GM10248 (cell line): ENCODE measurements at regions not wholly inside any gene's neighbourhood (a gene's known extent, or its start where the extent isn't known, plus 50 kb on each side); places are given as distances from the start of the nearest gene placed in this dataset.

ENCODE experiments used
- CTCF ChIA-PET: fragments of 300-600 bp; sonication (Branson Sonifier 250); formaldehyde crosslinking; extraction: SDS; loops from one replicate; lab custom pipeline; 2021; ENCODE audit warnings: antibody characterized with exemption; lab: Yijun Ruan, JAX
- POLR2A ChIA-PET: fragments of 350-650 bp; sonication (Branson Sonifier 250); formaldehyde crosslinking; extraction: SDS; loops from one replicate; lab custom pipeline; 2020; ENCODE audit warnings: antibody characterized with exemption; lab: Yijun Ruan, JAX
- DNase-seq: peaks from one replicate; pipeline ENCODE4 v3.0.0; 2012; ENCODE audit errors: extremely low spot score
- TF ChIP-seq, protein P1 (sequence below): IDR thresholded peaks from 2 replicates; pipeline ENCODE4 v1.5.1; 2012; ENCODE audit warnings: mild to moderate bottlenecking, low read depth; ENCODE audit errors: extremely low read depth, missing control alignments, control extremely low read depth

DNA sequence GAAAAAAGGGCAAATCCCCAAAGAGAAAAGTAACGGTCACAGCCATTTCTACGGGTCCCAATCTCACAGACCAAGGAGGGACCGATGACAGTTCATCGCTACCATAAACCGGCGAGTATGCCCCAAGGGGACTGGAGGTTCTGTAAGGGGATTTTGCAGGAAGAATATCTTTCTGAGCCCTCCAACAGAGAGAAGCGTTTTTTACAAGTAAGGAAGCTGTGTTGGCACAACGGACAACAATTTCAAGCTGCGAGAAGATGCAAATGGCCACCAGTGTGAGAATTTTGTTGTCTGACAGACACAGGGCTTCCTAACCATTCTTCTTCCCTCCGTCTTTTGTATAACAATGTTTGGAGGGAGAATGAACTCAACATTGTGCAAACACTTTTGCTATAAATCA is 1043.1 kb downstream of the ADGRL2 start:
- POLR2A ChIA-PET: no interaction called here
- CTCF ChIA-PET: interaction anchor here (0.9 kb wide), 1 partner anchor 15 kb away, joined by 3 read pairs; no protein-coding TSS in a partner anchor
- TF ChIP-seq, protein P1, sequence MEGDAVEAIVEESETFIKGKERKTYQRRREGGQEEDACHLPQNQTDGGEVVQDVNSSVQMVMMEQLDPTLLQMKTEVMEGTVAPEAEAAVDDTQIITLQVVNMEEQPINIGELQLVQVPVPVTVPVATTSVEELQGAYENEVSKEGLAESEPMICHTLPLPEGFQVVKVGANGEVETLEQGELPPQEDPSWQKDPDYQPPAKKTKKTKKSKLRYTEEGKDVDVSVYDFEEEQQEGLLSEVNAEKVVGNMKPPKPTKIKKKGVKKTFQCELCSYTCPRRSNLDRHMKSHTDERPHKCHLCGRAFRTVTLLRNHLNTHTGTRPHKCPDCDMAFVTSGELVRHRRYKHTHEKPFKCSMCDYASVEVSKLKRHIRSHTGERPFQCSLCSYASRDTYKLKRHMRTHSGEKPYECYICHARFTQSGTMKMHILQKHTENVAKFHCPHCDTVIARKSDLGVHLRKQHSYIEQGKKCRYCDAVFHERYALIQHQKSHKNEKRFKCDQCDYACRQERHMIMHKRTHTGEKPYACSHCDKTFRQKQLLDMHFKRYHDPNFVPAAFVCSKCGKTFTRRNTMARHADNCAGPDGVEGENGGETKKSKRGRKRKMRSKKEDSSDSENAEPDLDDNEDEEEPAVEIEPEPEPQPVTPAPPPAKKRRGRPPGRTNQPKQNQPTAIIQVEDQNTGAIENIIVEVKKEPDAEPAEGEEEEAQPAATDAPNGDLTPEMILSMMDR: no peak
- DNase-seq: no peak

DNA sequence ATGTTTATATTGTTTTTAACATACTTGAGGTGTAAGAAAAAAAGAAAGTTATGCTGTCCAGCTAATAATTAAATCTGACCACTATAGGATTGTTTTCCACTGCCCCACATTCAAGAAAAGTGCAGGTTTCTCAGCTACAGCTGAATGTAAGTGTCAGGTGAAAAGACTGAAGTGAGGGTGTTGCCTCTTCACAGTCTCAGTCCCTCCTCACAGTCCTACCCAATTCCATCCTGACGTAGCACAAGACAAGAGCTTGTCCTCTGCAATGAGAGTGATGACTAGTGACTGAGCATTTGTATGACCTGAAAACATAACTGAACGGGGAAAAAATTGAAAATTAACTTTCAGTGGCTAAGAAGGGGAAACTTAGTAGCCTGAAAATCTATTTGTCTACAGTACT is 1039.5 kb downstream of the ADGRL2 start:
- DNase-seq: no peak
- TF ChIP-seq, protein P1: no peak
- POLR2A ChIA-PET: no interaction called here
- CTCF ChIA-PET: interaction anchor here (1.2 to 1.9 kb wide), 2 partner anchors 13 to 15 kb away, joined by 3 to 4 read pairs; no protein-coding TSS in a partner anchor

DNA sequence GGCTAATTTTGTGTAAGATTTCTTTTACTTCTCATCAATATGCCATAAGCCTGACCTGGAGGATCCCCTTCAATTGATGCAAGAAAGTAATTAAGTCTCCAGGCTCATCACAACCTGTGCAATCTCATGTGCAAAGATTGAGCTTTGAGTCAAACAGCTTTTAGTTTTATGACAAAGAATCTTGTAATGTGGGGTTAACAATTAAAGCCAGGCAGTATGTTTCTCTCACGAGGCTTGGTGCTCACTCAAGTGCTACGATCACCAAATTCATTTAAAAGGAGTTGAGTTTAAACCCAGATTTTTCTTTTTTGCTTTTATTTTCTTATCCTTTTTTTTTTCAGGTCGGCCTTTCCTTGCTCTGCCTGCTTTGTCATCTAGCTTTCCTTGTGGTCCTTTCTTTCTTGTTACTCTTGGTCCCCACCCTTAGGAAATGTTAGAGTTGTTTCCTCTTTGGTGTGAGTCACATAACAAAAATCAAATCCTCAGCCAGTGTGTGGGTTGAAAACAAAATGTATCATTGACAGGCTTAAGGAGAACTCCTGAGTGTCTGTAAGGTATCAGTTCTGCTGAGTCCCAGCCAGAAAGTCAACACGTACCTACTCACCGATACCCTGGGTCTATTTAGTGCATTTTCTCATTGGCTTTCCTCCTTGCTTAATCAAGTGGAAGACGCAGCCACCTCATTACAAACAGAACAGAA is 1037.2 kb downstream of the ADGRL2 start:
- ChIA-PET CTCF (no interaction called here), POLR2A (no interaction called here)
- no peak for DNase-seq
- TF ChIP-seq, protein P1: no peak

DNA sequence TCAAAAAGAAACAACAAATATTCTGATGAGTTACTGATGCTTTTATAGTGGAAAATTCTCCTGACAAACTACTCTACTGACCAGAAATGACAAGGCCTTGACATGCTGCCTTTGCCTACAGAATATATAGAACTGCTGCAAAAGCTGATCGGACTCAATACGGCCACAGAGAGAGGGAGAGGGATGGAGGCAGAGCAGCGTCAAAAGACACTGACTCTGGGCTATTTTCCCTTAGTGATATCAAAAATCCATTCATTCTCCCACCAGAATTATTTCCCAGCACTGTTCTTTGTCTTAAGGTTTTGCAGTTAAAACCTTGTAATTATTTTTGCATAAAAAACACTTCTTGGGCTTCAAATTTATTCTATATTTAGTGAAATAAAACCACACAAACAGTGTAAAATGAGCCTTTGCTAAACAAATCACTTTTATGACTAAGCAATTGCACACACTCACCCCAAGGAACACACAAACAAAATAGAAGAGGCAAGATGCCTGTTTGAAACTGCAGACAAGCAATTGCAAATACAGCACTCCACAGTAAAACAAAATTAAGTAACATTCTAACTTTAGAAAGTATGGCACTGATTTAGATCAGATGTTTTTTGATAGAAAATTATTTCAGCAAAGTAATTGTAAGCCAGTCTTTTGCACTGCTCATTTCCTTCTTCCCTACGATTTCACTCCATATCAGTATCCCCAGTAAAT is 1036.4 kb downstream of the ADGRL2 start:
- TF ChIP-seq, protein P1: no peak
- CTCF ChIA-PET: no interaction called here
- POLR2A ChIA-PET: no interaction called here
- DNase-seq: no peak

DNA sequence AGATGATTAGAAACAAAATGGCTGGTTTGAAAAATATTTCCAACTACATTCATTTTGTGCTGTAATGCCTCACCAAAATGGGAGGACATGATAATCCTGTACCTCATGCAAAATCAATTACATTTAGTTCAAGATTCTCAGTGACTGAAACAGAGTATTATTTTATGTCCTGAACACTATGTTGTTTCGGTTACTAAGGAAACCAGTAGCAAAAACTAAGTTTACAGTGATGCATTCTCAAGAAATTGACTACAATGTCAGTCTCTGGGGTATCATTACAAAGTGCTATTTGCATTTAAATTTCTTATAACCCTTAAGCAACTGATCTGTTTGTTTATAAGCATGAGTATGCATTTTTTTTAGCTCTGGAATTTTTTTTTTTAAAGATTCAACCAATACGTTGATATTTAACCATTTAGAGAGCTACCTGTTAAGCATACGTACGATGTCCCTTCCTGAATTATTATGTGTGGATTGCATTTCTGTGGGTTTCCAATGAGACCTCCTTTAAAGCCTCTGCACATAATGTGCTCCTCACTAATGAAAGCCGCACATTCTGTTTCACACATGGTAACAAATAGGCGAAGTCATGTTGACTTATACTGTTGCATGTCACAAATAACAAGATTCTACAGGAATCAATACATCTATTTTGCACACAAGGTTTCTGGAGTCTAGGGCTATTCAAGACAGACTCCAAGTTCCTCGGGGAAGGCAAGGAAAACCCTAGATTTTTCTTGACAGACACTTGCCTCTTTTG is 1035.7 kb downstream of the ADGRL2 start:
- TF ChIP-seq, protein P1: no peak
- ChIA-PET POLR2A (no interaction called here), CTCF (no interaction called here)
- no peak for DNase-seq

DNA sequence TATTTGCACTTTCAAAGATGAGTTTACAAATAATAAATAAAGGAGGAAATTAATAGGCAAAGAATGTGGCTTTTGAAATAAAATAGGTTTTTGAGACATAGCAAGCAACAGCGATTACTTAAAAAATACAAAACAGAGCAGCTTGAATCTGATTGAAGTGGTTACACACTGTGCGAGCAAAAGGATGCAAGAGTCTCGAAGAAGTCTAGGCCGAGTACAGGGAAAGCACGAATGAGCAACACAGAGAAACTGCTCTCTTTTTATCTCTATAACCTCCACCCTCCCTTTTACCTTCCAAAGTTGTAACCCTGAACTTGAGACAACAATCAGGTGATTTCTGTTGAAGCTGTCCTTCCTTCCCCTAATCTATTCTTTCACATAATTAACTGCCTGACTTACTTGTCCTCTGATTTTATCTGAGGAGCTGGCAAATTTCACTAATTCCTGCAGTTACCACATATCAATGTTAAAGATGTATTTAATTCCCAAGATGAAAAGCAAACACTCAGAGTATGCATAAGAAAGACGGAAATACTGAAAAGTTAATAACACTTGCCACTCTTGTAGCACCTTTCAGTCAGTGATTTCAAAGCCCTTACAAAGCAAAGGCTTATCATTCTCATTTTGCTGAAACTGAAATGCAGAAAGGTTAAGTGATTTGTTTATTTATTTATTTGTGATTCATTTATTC is 1030.1 kb downstream of the ADGRL2 start:
- TF ChIP-seq, protein P1: no peak
- ChIA-PET POLR2A (no interaction called here), CTCF (interaction anchor here (1.0 kb wide), 1 partner anchor 80 kb away, joined by 3 read pairs; no protein-coding TSS in a partner anchor)
- no peak for DNase-seq
